OCI-LY3 (cell line): ENCODE measurements at regions not wholly inside any gene's neighbourhood (a gene's known extent, or its start where the extent isn't known, plus 50 kb on each side); places are given as distances from the start of the nearest gene placed in this dataset.

ENCODE experiments used
- H2AFZ ChIP-seq: fragments of 200-600, 300-600 bp; shearing (Covaris generic); 2 replicates; pipeline ENCODE4 v1.6.0; 2014; ENCODE audit warnings: antibody characterized with exemption, low read depth, low read length
- H3K27ac ChIP-seq: fragments of 200-600, 300-600 bp; sonication (generic); 2 replicates; pipeline ENCODE4 v1.5.1; 2014; ENCODE audit warnings: mild to moderate bottlenecking, low read length, moderate library complexity, mixed read lengths
- H3K27me3 ChIP-seq: fragments of 200-600, 300-600 bp; sonication (generic); 2 replicates; pipeline ENCODE4 v1.6.1; 2014; ENCODE audit warnings: low read depth, low read length, mixed read lengths
- H3K36me3 ChIP-seq: fragments of 200-600, 300-600 bp; sonication (generic); replicated peaks from 2 replicates; pipeline ENCODE3; 2014; ENCODE audit warnings: low read depth, low read length, mixed read lengths
- H3K4me1 ChIP-seq: fragments of 300-600, 200-600 bp; sonication (generic); 2 replicates; pipeline ENCODE4 v1.6.1; 2014; ENCODE audit warnings: low read length, mixed read lengths
- H3K4me2 ChIP-seq: fragments of 200-600, 300-600 bp; sonication (generic); 2 replicates; pipeline ENCODE4 v1.6.1; 2014; ENCODE audit warnings: low read length, mixed read lengths
- H3K4me3 ChIP-seq: fragments of 300-600, 200-600 bp; sonication (generic); 2 replicates; pipeline ENCODE4 v1.5.1; 2014; ENCODE audit warnings: antibody characterized with exemption, mild to moderate bottlenecking, low read length, moderate library complexity
- H3K79me2 ChIP-seq: fragments of 300-600, 200-600 bp; shearing (Covaris generic); 2 replicates; pipeline ENCODE4 v1.6.1; 2014; ENCODE audit warnings: mild to moderate bottlenecking, low read length, mixed read lengths
- H3K9ac ChIP-seq: fragments of 300-600, 200-600 bp; shearing (Covaris generic); 2 replicates; pipeline ENCODE4 v1.6.0; 2014; ENCODE audit warnings: mild to moderate bottlenecking, low read length, moderate library complexity
- H3K9me3 ChIP-seq: fragments of 200-600, 300-600 bp; shearing (Covaris generic); 2 replicates; pipeline ENCODE4 v1.6.1; 2014; ENCODE audit warnings: low read length, mixed read lengths; ENCODE audit not compliant: insufficient read depth
- H4K20me1 ChIP-seq: fragments of 200-600, 300-600 bp; sonication (generic); 2 replicates; pipeline ENCODE4 v1.6.1; 2016; ENCODE audit warnings: low read length, mixed read lengths; ENCODE audit not compliant: insufficient read depth
- CTCF ChIP-seq: fragments of 200-600, 300-600 bp; sonication (generic); IDR thresholded peaks from 2 replicates; pipeline ENCODE4 v1.5.1; 2014; ENCODE audit warnings: antibody characterized with exemption, low read length, low read depth
- EZH2phosphoT487 ChIP-seq: fragments of 200-600 bp; shearing (Covaris generic); IDR thresholded peaks from 2 replicates; pipeline ENCODE4 v1.6.1; 2018; ENCODE audit warnings: antibody characterized with exemption, mixed run types, low read depth

GRCh38 chr6:134840086-134840867, 109.6 kb downstream of the ALDH8A1 start:
- TF ChIP-seq CTCF, result no peak
- TF ChIP-seq EZH2phosphoT487, result no peak
- no peak overlapping the region for H2AFZ ChIP-seq
- H3K27ac ChIP-seq, result no peak overlapping the region
- H3K27me3 ChIP-seq, result no peaks in the 10 kb centered on the region
- H3K4me3 ChIP-seq, result no peak overlapping the region
- no peak overlapping the region for H3K9ac ChIP-seq
- H3K36me3 ChIP-seq, result no peaks in the 10 kb centered on the region
- H4K20me1 ChIP-seq, result no peaks in the 10 kb centered on the region
- no peaks in the 10 kb centered on the region for H3K4me1 ChIP-seq
- no peaks in the 10 kb centered on the region for H3K9me3 ChIP-seq
- no peaks in the 10 kb centered on the region for H3K79me2 ChIP-seq
- H3K4me2 ChIP-seq, result no peak overlapping the region

- no peak overlapping the region for H3K27ac ChIP-seq
- H3K27me3 ChIP-seq, result no peaks in the 10 kb centered on the region
- H3K79me2 ChIP-seq, result no peaks in the 10 kb centered on the region
- H4K20me1 ChIP-seq, result no peaks in the 10 kb centered on the region
- H3K4me2 ChIP-seq, result no peak overlapping the region
- no peaks in the 10 kb centered on the region for H3K9me3 ChIP-seq
- TF ChIP-seq EZH2phosphoT487 (no peak), CTCF (no peak)
- H3K4me3 ChIP-seq, result no peak overlapping the region
- H3K9ac ChIP-seq, result no peak overlapping the region
- H2AFZ ChIP-seq, result no peak overlapping the region
- no peaks in the 10 kb centered on the region for H3K4me1 ChIP-seq
- H3K36me3 ChIP-seq, result no peaks in the 10 kb centered on the region
These were observed 113.9 kb downstream of the ALDH8A1 start for GRCh38 chr6:134835993-134836392.

GRCh38 chr6:134830940-134831339, 119.0 kb downstream of the ALDH8A1 start:
- Histone ChIP-seq H3K4me2 (no peak overlapping the region), H2AFZ (no peak overlapping the region), H4K20me1 (no peaks in the 10 kb centered on the region), H3K9me3 (no peaks in the 10 kb centered on the region), H3K79me2 (no peaks in the 10 kb centered on the region), H3K36me3 (no peaks in the 10 kb centered on the region), H3K27ac (no peak overlapping the region), H3K27me3 (no peaks in the 10 kb centered on the region), H3K9ac (no peak overlapping the region), H3K4me3 (no peak overlapping the region), H3K4me1 (peaks cover 10% of the 10 kb centered on the region)
- no peak for TF ChIP-seq CTCF
- no peak for TF ChIP-seq EZH2phosphoT487

- Histone ChIP-seq H3K9ac (no peak overlapping the region), H3K9me3 (no peaks in the 10 kb centered on the region), H3K79me2 (no peaks in the 10 kb centered on the region), H3K4me2 (no peak overlapping the region), H3K4me3 (no peak overlapping the region), H2AFZ (no peak overlapping the region), H3K27ac (no peak overlapping the region), H3K4me1 (peaks cover 10% of the 10 kb centered on the region), H3K36me3 (no peaks in the 10 kb centered on the region), H3K27me3 (no peaks in the 10 kb centered on the region), H4K20me1 (no peaks in the 10 kb centered on the region)
- TF ChIP-seq EZH2phosphoT487, result no peak
- TF ChIP-seq CTCF, result no peak
These were observed 119.7 kb downstream of the ALDH8A1 start for GRCh38 chr6:134830194-134830593.
